HG02840 (cell line): ENCODE measurements at regions not wholly inside any gene's neighbourhood (a gene's known extent, or its start where the extent isn't known, plus 50 kb on each side); places are given as distances from the start of the nearest gene placed in this dataset.
A peak's percentile ranks its signal among the peaks of the same experiment; 100 is the strongest.

Source experiments
- ATAC-seq: cut with Tn5 transposase; IDR thresholded peaks from one replicate; pipeline ENCODE4 v1.9.1; 2021; ENCODE audit warnings: mild to moderate bottlenecking, moderate library complexity, moderate number of reproducible peaks; ENCODE audit not compliant: unreplicated experiment, low FRiP score

GRCh38 chr13:110965755-110966134 is 50.9 kb upstream of the ANKRD10 start:
- ATAC-seq = no peak

GRCh38 chr13:110965038-110965754 is 50.3 kb upstream of the ANKRD10 start:
- ATAC-seq = peak; percentile 98
